NCI-H187 (cell line): ENCODE measurements at regions not wholly inside any gene's neighbourhood (a gene's known extent, or its start where the extent isn't known, plus 50 kb on each side); places are given as distances from the start of the nearest gene placed in this dataset.

ENCODE experiments used
- DNase-seq, 2 experiments: peaks; one replicate each; lab custom pipeline; 2025; lab: John Stamatoyannopoulos, UW

GRCh38 chr7:155202106-155202871 is 95.4 kb upstream of the INSIG1 start:
- no peak for DNase-seq

- no peak for DNase-seq
Observed at GRCh38 chr7:155203059-155203881, 94.4 kb upstream of the INSIG1 start.

- DNase-seq, result no peak
Observed at GRCh38 chr7:155203882-155204691, 93.6 kb upstream of the INSIG1 start.

- DNase-seq, result no peak
Observed at GRCh38 chr7:155204744-155205367, 92.8 kb upstream of the INSIG1 start.

- peak; percentile 72 for DNase-seq
Observed at GRCh38 chr7:155205368-155206317, 92.0 kb upstream of the INSIG1 start.

DNA sequence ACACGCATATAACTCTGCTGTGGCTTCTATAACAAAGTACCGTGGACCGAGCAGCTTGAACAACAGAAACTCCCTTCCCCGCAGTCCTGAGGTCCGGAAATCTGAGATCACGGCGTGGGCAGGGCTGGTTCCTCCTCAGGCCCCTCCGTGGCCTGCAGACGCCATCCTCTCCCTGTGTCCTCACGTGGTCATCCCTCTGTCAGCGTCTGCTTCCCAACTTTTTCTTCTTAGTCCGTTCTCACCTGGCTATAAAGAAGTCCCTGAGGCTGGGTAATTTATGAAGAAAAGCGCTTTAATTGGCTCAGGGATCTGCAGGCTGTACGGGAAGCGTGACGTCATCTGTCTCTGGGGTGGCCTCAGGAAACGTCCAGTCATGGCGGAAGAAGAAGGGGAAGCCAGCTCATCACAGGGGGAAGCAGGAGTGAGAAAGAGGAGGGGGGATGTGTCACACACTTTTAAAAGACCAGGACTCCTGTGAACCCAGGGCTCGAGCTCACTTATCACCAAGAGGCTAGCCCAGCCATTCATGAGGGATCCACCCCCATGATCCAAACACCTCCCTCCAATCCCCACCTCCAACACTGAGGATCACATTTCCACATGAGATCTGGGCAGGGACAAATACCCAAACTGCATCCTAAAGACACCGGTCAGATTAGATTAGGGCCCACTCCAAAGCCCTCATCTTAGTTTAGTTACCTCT is 91.2 kb upstream of the INSIG1 start:
- no peak for DNase-seq

DNA sequence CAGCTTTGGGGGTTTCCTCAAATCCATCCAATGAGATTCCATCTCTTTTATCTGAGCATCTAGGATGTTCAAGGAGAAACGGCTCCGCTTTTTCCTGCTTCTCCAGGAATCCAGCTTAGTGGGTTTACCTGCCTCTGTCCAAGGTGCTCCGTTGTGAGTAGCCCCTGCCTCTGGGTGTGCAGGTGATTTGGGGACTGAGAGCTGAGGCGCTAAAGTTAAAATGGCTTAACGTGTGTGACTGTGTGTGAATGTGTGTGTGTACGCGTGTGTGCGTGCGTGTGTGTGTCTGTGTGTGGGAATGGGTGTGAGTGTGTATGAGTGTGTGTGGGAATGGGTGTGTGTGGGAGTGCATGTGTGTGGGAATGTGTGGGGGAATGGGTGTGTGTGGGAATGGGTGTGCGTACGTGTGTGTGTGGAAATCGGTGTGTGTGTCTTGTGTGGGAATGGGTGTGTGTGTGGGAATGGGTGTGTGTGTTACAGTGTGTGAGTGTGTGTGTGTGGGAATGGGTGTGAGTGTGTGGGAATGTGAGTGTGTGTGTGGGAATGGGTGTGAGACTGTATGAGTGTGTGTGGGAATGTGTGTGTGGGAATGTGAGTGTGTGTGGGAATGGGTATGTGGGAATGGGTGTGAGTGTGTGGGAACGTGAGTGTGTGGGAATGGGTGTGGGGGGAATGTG is 90.2 kb upstream of the INSIG1 start:
- DNase-seq, result no peak

- DNase-seq, result no peak
Observed at GRCh38 chr7:155208681-155209477, 88.8 kb upstream of the INSIG1 start.

- DNase-seq, result no peak
Observed at GRCh38 chr7:155209478-155210319, 88.0 kb upstream of the INSIG1 start.

- no peak for DNase-seq
Observed at GRCh38 chr7:155210356-155210755, 87.3 kb upstream of the INSIG1 start.

GRCh38 chr7:155211173-155211572 is 86.5 kb upstream of the INSIG1 start:
- DNase-seq, result no peak

GRCh38 chr7:155211761-155212160 is 85.9 kb upstream of the INSIG1 start:
- DNase-seq, result no peak

- no peak for DNase-seq
Observed at GRCh38 chr7:155212301-155213015, 85.2 kb upstream of the INSIG1 start.

DNA sequence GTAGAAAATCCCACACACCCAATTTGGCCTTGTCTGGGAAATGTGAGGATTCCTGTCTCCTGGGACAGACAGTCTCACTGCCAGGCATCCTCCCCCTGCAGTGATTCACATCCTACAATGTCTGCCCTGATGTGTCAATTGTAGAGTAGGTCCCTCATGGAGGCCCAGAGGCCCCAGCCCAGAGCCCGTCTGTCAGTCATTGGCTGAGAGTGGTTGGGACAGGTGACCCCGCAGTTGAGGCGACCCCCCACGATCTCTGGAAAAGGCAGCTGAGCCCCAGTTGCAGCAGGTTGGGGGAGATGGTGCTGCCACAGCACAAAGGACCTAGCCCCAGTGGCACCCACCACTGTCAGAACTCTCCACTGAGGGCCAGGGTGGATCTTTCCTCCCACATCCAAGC is 84.3 kb upstream of the INSIG1 start:
- no peak for DNase-seq

DNA sequence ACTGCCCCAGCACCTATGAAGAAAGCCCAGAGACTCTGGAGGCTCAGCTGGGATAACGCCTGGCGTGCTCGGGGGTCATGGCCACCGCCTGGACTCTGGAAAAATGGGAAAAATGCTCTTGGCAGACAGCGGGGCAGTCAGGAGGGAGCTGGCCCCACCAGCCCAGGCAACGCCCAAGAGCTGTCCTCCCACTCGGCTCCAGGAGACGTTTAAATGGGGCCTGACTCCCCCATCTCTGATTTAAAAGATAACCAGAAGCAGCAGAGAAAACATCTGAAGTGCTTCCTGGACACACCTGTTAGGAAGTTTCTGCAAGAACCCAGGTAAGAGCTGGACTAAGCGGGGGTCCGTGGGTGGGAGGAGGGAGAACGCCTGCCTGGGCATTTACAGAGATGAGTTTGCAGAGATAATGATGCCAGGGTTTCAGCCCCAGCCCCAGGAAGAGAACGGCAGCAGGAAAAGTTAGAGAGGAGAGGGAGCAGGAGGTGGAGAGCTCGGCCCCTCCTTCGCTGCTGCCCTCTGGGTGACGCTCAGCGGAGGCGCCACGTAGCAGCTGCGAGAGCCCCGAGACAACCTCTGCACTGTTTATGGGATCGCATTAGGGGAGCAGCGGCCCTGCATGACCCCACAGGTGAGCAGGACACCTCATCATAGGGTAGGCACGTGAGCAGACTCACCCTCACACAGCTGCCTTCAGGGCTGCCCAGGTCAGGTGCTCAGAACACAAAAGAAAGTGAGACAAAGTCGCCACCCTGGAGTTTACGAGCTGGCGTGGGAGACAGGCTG is 83.5 kb upstream of the INSIG1 start:
- peak in 1 of 2 experiments; percentile 33 for DNase-seq

DNA sequence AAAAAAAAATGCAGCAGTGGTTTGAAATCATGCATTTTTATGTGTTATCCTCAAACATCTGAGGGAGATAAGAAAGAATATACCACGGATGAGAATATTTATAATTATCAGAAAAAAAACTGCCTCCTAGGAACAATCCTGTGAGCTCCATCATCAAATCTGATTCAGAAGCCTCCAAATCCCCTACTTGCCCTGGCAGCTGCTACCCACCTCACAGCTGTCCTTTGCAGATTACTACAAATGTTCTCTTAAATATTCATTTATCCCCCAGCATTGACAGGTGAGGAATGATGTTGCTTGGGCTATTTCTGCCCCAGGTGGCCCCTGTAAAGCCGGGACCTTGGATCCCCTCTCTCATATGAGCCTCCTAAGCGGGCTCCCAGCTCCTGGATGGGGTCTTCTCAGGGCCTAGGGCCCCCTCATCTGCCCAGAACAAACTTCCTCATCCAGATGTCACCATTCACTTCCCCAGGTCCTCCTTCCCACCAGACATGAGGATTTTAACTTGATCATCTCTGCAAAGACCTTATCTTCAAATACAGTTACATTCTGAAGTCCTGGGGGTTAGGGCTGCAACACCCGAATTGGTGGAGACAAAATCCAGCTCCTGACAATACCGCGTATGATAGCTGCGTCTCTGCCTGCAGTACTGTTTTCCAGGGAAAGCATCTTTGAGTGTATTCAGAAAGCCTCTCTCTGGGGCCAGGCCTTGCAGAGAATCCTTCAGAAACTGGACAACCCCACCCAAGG is 81.9 kb upstream of the INSIG1 start:
- no peak for DNase-seq
